ENCODE measurements at regions not wholly inside any gene's neighbourhood (a gene's known extent, or its start where the extent isn't known, plus 50 kb on each side); places are given as distances from the start of the nearest gene placed in this dataset.

GRCh38 chr7:25680636-25681035, 452.4 kb upstream of the NPVF start:
- FAIRE-seq (no peak), DNase-seq (no peak)
- Histone ChIP-seq H3K4me3 (ENCODE audit: low read length in 3 of 3) (no peak overlapping the region), H3K9ac (ENCODE audit: low read length in 3 of 3) (no peak overlapping the region), H3K27ac (ENCODE audit: low read depth in 2 of 2, low read length in 2 of 2) (no peak overlapping the region), H3K4me1 (ENCODE audit: control insufficient read depth in 2 of 3, insufficient read depth in 2 of 3, low read depth in 1 of 3, low read length in 3 of 3) (no peaks in the 10 kb centered on the region), H3K9me3 (ENCODE audit: control insufficient read depth in 2 of 3, insufficient read depth in 1 of 3, low read length in 3 of 3) (no peaks in the 10 kb centered on the region), H3K36me3 (ENCODE audit: control insufficient read depth in 2 of 3, insufficient read depth in 3 of 3, low read length in 3 of 3) (no peaks in the 10 kb centered on the region), H3K27me3 (ENCODE audit: control insufficient read depth, insufficient read depth, low read length) (no peaks in the 10 kb centered on the region)
- intact Hi-C loops (cut with DNase I), result no loop called here
- TF ChIP-seq, protein P1, sequence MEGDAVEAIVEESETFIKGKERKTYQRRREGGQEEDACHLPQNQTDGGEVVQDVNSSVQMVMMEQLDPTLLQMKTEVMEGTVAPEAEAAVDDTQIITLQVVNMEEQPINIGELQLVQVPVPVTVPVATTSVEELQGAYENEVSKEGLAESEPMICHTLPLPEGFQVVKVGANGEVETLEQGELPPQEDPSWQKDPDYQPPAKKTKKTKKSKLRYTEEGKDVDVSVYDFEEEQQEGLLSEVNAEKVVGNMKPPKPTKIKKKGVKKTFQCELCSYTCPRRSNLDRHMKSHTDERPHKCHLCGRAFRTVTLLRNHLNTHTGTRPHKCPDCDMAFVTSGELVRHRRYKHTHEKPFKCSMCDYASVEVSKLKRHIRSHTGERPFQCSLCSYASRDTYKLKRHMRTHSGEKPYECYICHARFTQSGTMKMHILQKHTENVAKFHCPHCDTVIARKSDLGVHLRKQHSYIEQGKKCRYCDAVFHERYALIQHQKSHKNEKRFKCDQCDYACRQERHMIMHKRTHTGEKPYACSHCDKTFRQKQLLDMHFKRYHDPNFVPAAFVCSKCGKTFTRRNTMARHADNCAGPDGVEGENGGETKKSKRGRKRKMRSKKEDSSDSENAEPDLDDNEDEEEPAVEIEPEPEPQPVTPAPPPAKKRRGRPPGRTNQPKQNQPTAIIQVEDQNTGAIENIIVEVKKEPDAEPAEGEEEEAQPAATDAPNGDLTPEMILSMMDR (IDR thresholded peaks at IDR 0.05; ENCODE audit: borderline replicate concordance, extremely low read depth, insufficient read depth), result no peak

GRCh38 chr7:25684360-25684759, 456.1 kb upstream of the NPVF start:
- intact Hi-C loops (cut with DNase I), result no loop called here
- no peak for FAIRE-seq
- DNase-seq, result no peak

DNA sequence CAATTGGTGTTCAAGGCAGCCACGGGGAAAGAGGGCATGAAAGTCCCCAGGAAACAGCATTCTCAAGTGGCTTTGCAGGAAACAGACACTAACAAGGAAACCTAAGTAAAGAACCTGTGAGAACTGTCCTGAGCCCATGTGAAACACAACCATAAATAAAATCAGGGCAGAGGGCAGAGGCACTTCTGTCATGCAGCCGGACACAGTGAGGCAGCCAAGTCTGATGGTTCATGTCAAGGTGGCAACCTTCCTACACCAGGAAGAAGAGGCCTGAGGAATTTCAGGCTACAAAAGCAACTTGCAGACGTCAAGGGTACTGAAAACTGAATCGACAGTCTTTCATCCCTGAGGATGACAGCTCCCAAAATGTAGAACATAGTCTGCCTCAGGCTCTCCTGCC, 458.2 kb upstream of the NPVF start:
- H3K36me3 ChIP-seq (ENCODE audit: control insufficient read depth in 2 of 3, insufficient read depth in 3 of 3, low read length in 3 of 3), result no peaks in the 10 kb centered on the region
- H3K27me3 ChIP-seq (ENCODE audit: control insufficient read depth, insufficient read depth, low read length), result no peaks in the 10 kb centered on the region
- intact Hi-C loops (cut with DNase I), result no loop called here
- DNase-seq (no peak), FAIRE-seq (no peak)
- H3K9me3 ChIP-seq (ENCODE audit: control insufficient read depth in 2 of 3, insufficient read depth in 1 of 3, low read length in 3 of 3), result no peaks in the 10 kb centered on the region
- no peak overlapping the region for H3K9ac ChIP-seq (ENCODE audit: low read length in 3 of 3)
- H3K4me1 ChIP-seq (ENCODE audit: control insufficient read depth in 2 of 3, insufficient read depth in 2 of 3, low read depth in 1 of 3, low read length in 3 of 3), result no peaks in the 10 kb centered on the region
- no peak overlapping the region for H3K4me3 ChIP-seq (ENCODE audit: low read length in 3 of 3)
- TF ChIP-seq, protein P1 (IDR thresholded peaks at IDR 0.05; ENCODE audit: borderline replicate concordance, extremely low read depth, insufficient read depth), result no peak
- no peak overlapping the region for H3K27ac ChIP-seq (ENCODE audit: low read depth in 2 of 2, low read length in 2 of 2)

More at GRCh38 chr7:25684360-25684759, 456.1 kb upstream of the NPVF start:
- no peak overlapping the region for H3K27ac ChIP-seq (ENCODE audit: low read depth in 2 of 2, low read length in 2 of 2)
- H3K36me3 ChIP-seq (ENCODE audit: control insufficient read depth in 2 of 3, insufficient read depth in 3 of 3, low read length in 3 of 3), result no peaks in the 10 kb centered on the region
- H3K9me3 ChIP-seq (ENCODE audit: control insufficient read depth in 2 of 3, insufficient read depth in 1 of 3, low read length in 3 of 3), result no peaks in the 10 kb centered on the region
- H3K9ac ChIP-seq (ENCODE audit: low read length in 3 of 3), result no peak overlapping the region
- no peak overlapping the region for H3K4me3 ChIP-seq (ENCODE audit: low read length in 3 of 3)
- no peaks in the 10 kb centered on the region for H3K27me3 ChIP-seq (ENCODE audit: control insufficient read depth, insufficient read depth, low read length)
- TF ChIP-seq, protein P1 (IDR thresholded peaks at IDR 0.05; ENCODE audit: borderline replicate concordance, extremely low read depth, insufficient read depth), result no peak
- no peaks in the 10 kb centered on the region for H3K4me1 ChIP-seq (ENCODE audit: control insufficient read depth in 2 of 3, insufficient read depth in 2 of 3, low read depth in 1 of 3, low read length in 3 of 3)

- TF ChIP-seq, protein P1 (IDR thresholded peaks at IDR 0.05; ENCODE audit: borderline replicate concordance, extremely low read depth, insufficient read depth), result no peak
- Histone ChIP-seq H3K4me1 (ENCODE audit: control insufficient read depth in 2 of 3, insufficient read depth in 2 of 3, low read depth in 1 of 3, low read length in 3 of 3) (peaks cover 0 to 5% (median 0%) of the 10 kb centered on the region in 3 donors), H3K27me3 (ENCODE audit: control insufficient read depth, insufficient read depth, low read length) (no peaks in the 10 kb centered on the region), H3K36me3 (ENCODE audit: control insufficient read depth in 2 of 3, insufficient read depth in 3 of 3, low read length in 3 of 3) (no peaks in the 10 kb centered on the region), H3K4me3 (ENCODE audit: low read length in 3 of 3) (no peak overlapping the region), H3K9ac (ENCODE audit: low read length in 3 of 3) (no peak overlapping the region), H3K27ac (ENCODE audit: low read depth in 2 of 2, low read length in 2 of 2) (no peak overlapping the region), H3K9me3 (ENCODE audit: control insufficient read depth in 2 of 3, insufficient read depth in 1 of 3, low read length in 3 of 3) (no peaks in the 10 kb centered on the region)
- FAIRE-seq (no peak), DNase-seq (no peak)
- intact Hi-C loops (cut with DNase I), result no loop called here
Measured at GRCh38 chr7:25694211-25694610, 457.8 kb upstream of the NFE2L3 start.

Measured in kidney (tissue), 13 donors.